Smooth muscle cell (in vitro differentiated cells): ENCODE measurements at regions not wholly inside any gene's neighbourhood (a gene's known extent, or its start where the extent isn't known, plus 50 kb on each side); places are given as distances from the start of the nearest gene placed in this dataset.
A peak's percentile ranks its signal among the peaks of the same experiment; 100 is the strongest.

Source experiments
- DNase-seq: peaks from one replicate; lab custom pipeline; 2025; ENCODE audit not compliant: unreplicated experiment; lab: John Stamatoyannopoulos, UW
- H2AFZ ChIP-seq: fragments of 200-600 bp; sonication (generic); 2 replicates; pipeline ENCODE4 v1.6.0; 2016; ENCODE audit warnings: antibody characterized with exemption, low read depth, mild to moderate bottlenecking
- H3F3A ChIP-seq: fragments of 200-600 bp; sonication (generic); 2 replicates; pipeline ENCODE4 v1.6.0; 2017; ENCODE audit warnings: antibody characterized with exemption, low read depth
- H3K27ac ChIP-seq: fragments of 200-600 bp; sonication (generic); 2 replicates; pipeline ENCODE4 v1.5.1; 2016; ENCODE audit warnings: low read depth, mild to moderate bottlenecking
- H3K27me3 ChIP-seq: fragments of 200-600 bp; sonication (generic); 2 replicates; pipeline ENCODE4 v1.6.1; 2016; ENCODE audit warnings: low read depth, mild to moderate bottlenecking
- H3K36me3 ChIP-seq: fragments of 200-600 bp; sonication (generic); 2 replicates; pipeline ENCODE4 v1.5.1; 2016; ENCODE audit warnings: low read depth
- H3K4me1 ChIP-seq: fragments of 200-600 bp; sonication (generic); 2 replicates; pipeline ENCODE4 v1.5.1; 2016; ENCODE audit warnings: low read depth
- H3K4me2 ChIP-seq: fragments of 200-600 bp; sonication (generic); 2 replicates; pipeline ENCODE4 v1.6.0; 2016; ENCODE audit warnings: mild to moderate bottlenecking
- H3K4me3 ChIP-seq: fragments of 200-600 bp; sonication (generic); 2 replicates; pipeline ENCODE4 v1.5.1; 2016; ENCODE audit warnings: mild to moderate bottlenecking
- H3K79me2 ChIP-seq: fragments of 200-600 bp; sonication (generic); 2 replicates; pipeline ENCODE4 v1.6.0; 2016; ENCODE audit warnings: low read depth, mild to moderate bottlenecking
- H3K9ac ChIP-seq: fragments of 200-600 bp; sonication (generic); 2 replicates; pipeline ENCODE4 v1.6.0; 2016; ENCODE audit warnings: low read depth
- H3K9me3 ChIP-seq: fragments of 200-600 bp; sonication (generic); replicated peaks from 2 replicates; pipeline ENCODE4 v1.5.1; 2016; ENCODE audit warnings: low read depth
- H4K20me1 ChIP-seq: fragments of 200-600 bp; sonication (generic); 2 replicates; pipeline ENCODE4 v1.6.0; 2016; ENCODE audit warnings: low read depth
- WGBS: methylation state at CpG from one replicate; pipeline ENCODE4 v1.1.7; 2016; ENCODE audit warnings: low lambda C conversion rate; 5-methylcytosine and 5-hydroxymethylcytosine counted together
- TF ChIP-seq, protein P1 (sequence below): fragments of 200-600 bp; sonication (generic); IDR thresholded peaks from 2 replicates; pipeline ENCODE4 v1.5.1; 2017; ENCODE audit warnings: borderline replicate concordance, mild to moderate bottlenecking, antibody characterized with exemption; ENCODE audit not compliant: insufficient read depth, poor library complexity, severe bottlenecking

DNA sequence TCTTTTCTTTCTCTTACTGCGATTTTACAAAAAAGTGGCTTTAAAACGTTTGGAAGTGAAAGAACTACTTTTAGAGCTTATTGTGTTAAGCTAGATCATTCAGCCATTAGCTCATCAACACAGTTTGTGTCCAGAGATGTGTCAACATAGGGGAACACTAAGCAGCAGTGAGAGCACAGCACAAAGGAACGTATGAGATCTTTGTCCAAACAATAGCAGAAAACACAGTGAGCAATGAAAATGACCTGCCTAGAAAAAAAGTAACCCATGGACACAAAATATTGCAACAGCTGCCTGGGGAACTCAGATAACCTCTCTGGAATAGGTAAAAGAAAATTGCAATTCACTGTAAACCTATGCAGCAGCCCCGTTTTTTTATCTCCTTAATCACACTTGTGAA lies 372.5 kb downstream of the ARHGEF28 start:
- WGBS, result 65% methylated on average over 4 of the region's 4 CpGs
- Histone ChIP-seq H3K27me3 (no peaks in the 10 kb centered on the region), H4K20me1 (no peaks in the 10 kb centered on the region), H3K4me1 (no peaks in the 10 kb centered on the region), H3K36me3 (no peaks in the 10 kb centered on the region), H3K4me3 (no peak overlapping the region), H3K79me2 (no peaks in the 10 kb centered on the region), H3K9me3 (no peaks in the 10 kb centered on the region), H3K9ac (no peak overlapping the region), H2AFZ (no peak overlapping the region), H3F3A (no peaks in the 10 kb centered on the region), H3K4me2 (no peak overlapping the region), H3K27ac (no peak overlapping the region)
- TF ChIP-seq, protein P1, sequence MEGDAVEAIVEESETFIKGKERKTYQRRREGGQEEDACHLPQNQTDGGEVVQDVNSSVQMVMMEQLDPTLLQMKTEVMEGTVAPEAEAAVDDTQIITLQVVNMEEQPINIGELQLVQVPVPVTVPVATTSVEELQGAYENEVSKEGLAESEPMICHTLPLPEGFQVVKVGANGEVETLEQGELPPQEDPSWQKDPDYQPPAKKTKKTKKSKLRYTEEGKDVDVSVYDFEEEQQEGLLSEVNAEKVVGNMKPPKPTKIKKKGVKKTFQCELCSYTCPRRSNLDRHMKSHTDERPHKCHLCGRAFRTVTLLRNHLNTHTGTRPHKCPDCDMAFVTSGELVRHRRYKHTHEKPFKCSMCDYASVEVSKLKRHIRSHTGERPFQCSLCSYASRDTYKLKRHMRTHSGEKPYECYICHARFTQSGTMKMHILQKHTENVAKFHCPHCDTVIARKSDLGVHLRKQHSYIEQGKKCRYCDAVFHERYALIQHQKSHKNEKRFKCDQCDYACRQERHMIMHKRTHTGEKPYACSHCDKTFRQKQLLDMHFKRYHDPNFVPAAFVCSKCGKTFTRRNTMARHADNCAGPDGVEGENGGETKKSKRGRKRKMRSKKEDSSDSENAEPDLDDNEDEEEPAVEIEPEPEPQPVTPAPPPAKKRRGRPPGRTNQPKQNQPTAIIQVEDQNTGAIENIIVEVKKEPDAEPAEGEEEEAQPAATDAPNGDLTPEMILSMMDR, result no peak
- DNase-seq, result no peak

DNA sequence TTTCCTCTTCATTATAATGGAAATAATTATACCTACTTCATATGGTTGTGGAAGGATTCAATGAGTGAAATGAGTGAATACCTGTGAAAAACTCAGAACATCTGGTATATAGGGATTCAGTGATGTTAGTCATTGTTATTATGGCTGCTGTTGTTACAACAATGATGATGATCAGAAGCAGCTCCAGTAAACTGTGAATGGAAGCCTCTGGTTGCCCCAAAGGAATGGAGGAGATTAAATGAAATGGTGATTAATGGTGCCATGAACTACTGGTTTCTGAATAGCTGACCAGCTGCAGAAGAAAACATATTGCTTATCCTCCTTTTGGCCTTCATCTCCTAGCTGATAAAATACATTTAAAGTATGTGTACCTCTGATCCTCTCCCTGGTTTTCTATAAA lies 372.0 kb downstream of the ARHGEF28 start:
- TF ChIP-seq, protein P1, result no peak
- H3K79me2 ChIP-seq, result no peaks in the 10 kb centered on the region
- H2AFZ ChIP-seq, result no peak overlapping the region
- no peaks in the 10 kb centered on the region for H3F3A ChIP-seq
- H3K9ac ChIP-seq, result no peak overlapping the region
- no peaks in the 10 kb centered on the region for H3K4me1 ChIP-seq
- H4K20me1 ChIP-seq, result no peaks in the 10 kb centered on the region
- H3K4me2 ChIP-seq, result no peak overlapping the region
- H3K27ac ChIP-seq, result no peak overlapping the region
- no peak overlapping the region for H3K4me3 ChIP-seq
- H3K36me3 ChIP-seq, result no peaks in the 10 kb centered on the region
- H3K9me3 ChIP-seq, result no peaks in the 10 kb centered on the region
- DNase-seq, result no peak
- no peaks in the 10 kb centered on the region for H3K27me3 ChIP-seq

DNA sequence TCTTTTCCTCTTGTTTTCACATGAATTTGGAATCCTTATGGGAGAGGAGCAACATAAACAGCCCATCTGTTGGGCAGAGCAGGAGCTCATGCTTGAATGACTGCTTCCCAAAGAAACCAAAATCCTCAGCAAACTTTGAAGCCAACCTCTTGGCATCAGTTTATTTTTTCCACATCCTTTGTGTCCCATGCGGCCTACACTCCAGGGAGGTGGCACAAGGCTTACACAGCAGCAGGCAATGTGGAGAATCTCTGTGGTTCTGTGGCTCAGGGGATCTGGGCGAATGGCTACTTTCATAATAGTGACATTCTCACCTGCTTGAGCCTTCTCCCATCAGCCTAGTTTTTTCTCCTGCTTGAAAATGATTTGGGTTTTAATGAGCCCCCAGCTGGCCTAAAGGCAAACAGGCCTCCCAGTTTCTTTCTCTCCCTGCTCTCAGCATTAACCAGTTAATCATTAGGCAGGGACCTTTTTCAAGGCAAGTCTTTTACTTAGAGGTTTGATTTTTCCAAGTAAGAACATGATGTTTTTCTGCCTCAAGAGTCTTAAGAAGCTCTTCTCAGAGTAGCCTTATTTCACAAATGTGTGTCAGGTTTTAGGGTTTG lies 370.3 kb downstream of the ARHGEF28 start:
- Histone ChIP-seq H3K36me3 (no peaks in the 10 kb centered on the region), H3F3A (no peaks in the 10 kb centered on the region), H3K9me3 (no peaks in the 10 kb centered on the region), H3K9ac (no peak overlapping the region), H3K4me3 (no peak overlapping the region), H3K79me2 (no peaks in the 10 kb centered on the region), H3K4me2 (no peak overlapping the region), H3K27ac (no peak overlapping the region), H3K27me3 (no peaks in the 10 kb centered on the region), H4K20me1 (no peaks in the 10 kb centered on the region), H2AFZ (no peak overlapping the region), H3K4me1 (no peaks in the 10 kb centered on the region)
- TF ChIP-seq, protein P1, result no peak
- no peak for DNase-seq
- 86% methylated on average over 2 of the region's 2 CpGs for WGBS

DNA sequence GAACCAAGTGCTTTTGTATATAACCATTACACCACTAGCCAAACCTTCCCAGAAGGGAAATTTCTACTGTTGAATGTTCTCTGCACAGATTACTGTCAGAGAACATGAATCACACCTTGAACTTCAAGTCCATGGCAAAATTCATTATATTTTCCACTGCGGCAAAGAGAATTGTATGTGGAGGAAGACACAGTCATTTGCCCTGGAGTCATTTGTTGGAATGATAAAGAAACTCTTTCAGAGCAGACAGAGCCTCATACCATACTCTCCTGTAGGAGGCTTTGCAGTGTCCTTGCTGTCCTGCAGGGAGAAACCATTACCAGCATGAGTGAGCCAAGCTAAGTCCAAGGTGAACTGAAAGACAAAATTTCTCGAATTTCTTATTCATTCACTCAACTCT lies 369.0 kb downstream of the ARHGEF28 start:
- H3K79me2 ChIP-seq, result no peaks in the 10 kb centered on the region
- peak overlapping the region; percentile 10 for H3K27ac ChIP-seq
- no peak overlapping the region for H3K4me3 ChIP-seq
- no peaks in the 10 kb centered on the region for H3K27me3 ChIP-seq
- no peaks in the 10 kb centered on the region for H3K9me3 ChIP-seq
- no peaks in the 10 kb centered on the region for H3K4me1 ChIP-seq
- H2AFZ ChIP-seq, result no peak overlapping the region
- TF ChIP-seq, protein P1, result peak; percentile 5
- no peaks in the 10 kb centered on the region for H3F3A ChIP-seq
- H4K20me1 ChIP-seq, result no peaks in the 10 kb centered on the region
- WGBS, result 87% methylated on average over 2 of the region's 2 CpGs
- no peak for DNase-seq
- no peak overlapping the region for H3K4me2 ChIP-seq
- H3K36me3 ChIP-seq, result no peaks in the 10 kb centered on the region
- H3K9ac ChIP-seq, result no peak overlapping the region
